ENCODE measurements at regions not wholly inside any gene's neighbourhood (a gene's known extent, or its start where the extent isn't known, plus 50 kb on each side); places are given as distances from the start of the nearest gene placed in this dataset.

GRCh38 chr1:229112832-229113548 is 157.9 kb upstream of the RAB4A start:
- CTCF ChIA-PET = no interaction called here
- no peaks in the 10 kb centered on the region for H3K36me3 Mint-ChIP-seq (ENCODE audit: low read depth)
- no peak overlapping the region for H3K27ac Mint-ChIP-seq
- POLR2A ChIA-PET = no interaction called here
- no peak for DNase-seq
- intact Hi-C loops (cut with micrococcal nuclease) = no loop called here
- peaks cover 2% of the 10 kb centered on the region for H3K27me3 Mint-ChIP-seq
- no peak for ATAC-seq (ENCODE audit: low read depth)
- TF ChIP-seq CTCF (IDR thresholded peaks at IDR 0.05) = no peak
- no peaks in the 10 kb centered on the region for H3K9me3 Mint-ChIP-seq
- no peaks in the 10 kb centered on the region for H3K4me1 Mint-ChIP-seq
- H3K4me3 Mint-ChIP-seq = no peak overlapping the region

GRCh38 chr1:229114315-229114714 is 156.6 kb upstream of the RAB4A start:
- no peak for TF ChIP-seq CTCF (IDR thresholded peaks at IDR 0.05)
- ChIA-PET CTCF (no interaction called here), POLR2A (no interaction called here)
- Mint-ChIP-seq H3K4me1 (no peaks in the 10 kb centered on the region), H3K27me3 (no peaks in the 10 kb centered on the region), H3K27ac (no peak overlapping the region), H3K4me3 (no peak overlapping the region), H3K9me3 (peaks cover 3% of the 10 kb centered on the region), H3K36me3 (ENCODE audit: low read depth) (no peaks in the 10 kb centered on the region)
- intact Hi-C loops (cut with micrococcal nuclease) = no loop called here
- DNase-seq (no peak), ATAC-seq (ENCODE audit: low read depth) (no peak)

GRCh38 chr1:229114850-229115365 is 156.0 kb upstream of the RAB4A start:
- H3K27ac Mint-ChIP-seq = no peak overlapping the region
- peaks cover 6% of the 10 kb centered on the region for H3K9me3 Mint-ChIP-seq
- ChIA-PET CTCF (no interaction called here), POLR2A (no interaction called here)
- H3K36me3 Mint-ChIP-seq (ENCODE audit: low read depth) = no peaks in the 10 kb centered on the region
- H3K4me1 Mint-ChIP-seq = no peaks in the 10 kb centered on the region
- H3K27me3 Mint-ChIP-seq = no peaks in the 10 kb centered on the region
- DNase-seq = no peak
- no peak overlapping the region for H3K4me3 Mint-ChIP-seq
- ATAC-seq (ENCODE audit: low read depth) = no peak
- no peak for TF ChIP-seq CTCF (IDR thresholded peaks at IDR 0.05)
- intact Hi-C loops (cut with micrococcal nuclease) = no loop called here

- H3K9me3 Mint-ChIP-seq = peaks cover 6% of the 10 kb centered on the region
- POLR2A ChIA-PET = no interaction called here
- H3K36me3 Mint-ChIP-seq (ENCODE audit: low read depth) = no peaks in the 10 kb centered on the region
- H3K27ac Mint-ChIP-seq = no peak overlapping the region
- CTCF ChIA-PET = no interaction called here
- H3K27me3 Mint-ChIP-seq = no peaks in the 10 kb centered on the region
- no peak overlapping the region for H3K4me3 Mint-ChIP-seq
- ATAC-seq (ENCODE audit: low read depth) = no peak
- intact Hi-C loops (cut with micrococcal nuclease) = no loop called here
- no peak for TF ChIP-seq CTCF (IDR thresholded peaks at IDR 0.05)
- no peaks in the 10 kb centered on the region for H3K4me1 Mint-ChIP-seq
- DNase-seq = no peak
Observed at GRCh38 chr1:229116114-229116513, 154.8 kb upstream of the RAB4A start.

- Mint-ChIP-seq H3K9me3 (peaks cover 6% of the 10 kb centered on the region), H3K4me3 (no peak overlapping the region), H3K27ac (no peak overlapping the region), H3K4me1 (no peaks in the 10 kb centered on the region), H3K27me3 (no peaks in the 10 kb centered on the region), H3K36me3 (ENCODE audit: low read depth) (no peaks in the 10 kb centered on the region)
- POLR2A ChIA-PET = no interaction called here
- no peak for TF ChIP-seq CTCF (IDR thresholded peaks at IDR 0.05)
- CTCF ChIA-PET = no interaction called here
- DNase-seq = no peak
- intact Hi-C loops (cut with micrococcal nuclease) = no loop called here
- no peak for ATAC-seq (ENCODE audit: low read depth)
Observed at GRCh38 chr1:229117664-229118300, 153.1 kb upstream of the RAB4A start.

All from activated B cell treated with CpG ODN at 0.5 μM for 24 hours (primary cell).